Urothelium cell line (cell line): ENCODE measurements at regions not wholly inside any gene's neighbourhood (a gene's known extent, or its start where the extent isn't known, plus 50 kb on each side); places are given as distances from the start of the nearest gene placed in this dataset.
"Not testable (repeated sequence)": the region's sequence is repeated elsewhere in the genome, so short reads cannot be mapped to it uniquely, and the experiment has no call there.

Experiments
- DNase-seq: peaks from one replicate; pipeline ENCODE4 v3.0.0; 2011; ENCODE audit warnings: low spot score, mixed read lengths
- FAIRE-seq: peaks from 2 replicates; lab custom pipeline; 2011; peaks lifted over from hg19 to GRCh38; lab: Jason Lieb, UNC

GRCh38 chr5:108472237-108472636, 90.3 kb upstream of the FBXL17 start:
- no peak for DNase-seq
- FAIRE-seq = no peak

GRCh38 chr5:108467563-108467962, 85.7 kb upstream of the FBXL17 start:
- FAIRE-seq = no peak

GRCh38 chr5:108461628-108462367, 79.9 kb upstream of the FBXL17 start:
- DNase-seq (no peak), FAIRE-seq (no peak)

More at GRCh38 chr5:108467563-108467962, 85.7 kb upstream of the FBXL17 start:
- no peak for DNase-seq

- FAIRE-seq (no peak), DNase-seq (no peak)
These were observed 77.9 kb upstream of the FBXL17 start for GRCh38 chr5:108459769-108460168.

GRCh38 chr5:108451269-108451668, 69.4 kb upstream of the FBXL17 start:
- FAIRE-seq (no peak), DNase-seq (no peak)

GRCh38 chr5:108444130-108444529, 62.2 kb upstream of the FBXL17 start:
- DNase-seq, FAIRE-seq: not testable (repeated sequence)

GRCh38 chr5:108442063-108442651, 60.3 kb upstream of the FBXL17 start:
- DNase-seq, FAIRE-seq: not testable (repeated sequence)

GRCh38 chr5:108437425-108437824, 55.5 kb upstream of the FBXL17 start:
- DNase-seq = no peak
- no peak for FAIRE-seq

- DNase-seq (no peak), FAIRE-seq (no peak)
These were observed 54.8 kb upstream of the FBXL17 start for GRCh38 chr5:108436696-108437095.

- FAIRE-seq = no peak
These were observed 51.7 kb upstream of the FBXL17 start for GRCh38 chr5:108433600-108433999.

GRCh38 chr5:108432024-108432423, 50.1 kb upstream of the FBXL17 start:
- FAIRE-seq = no peak
- no peak for DNase-seq

More at GRCh38 chr5:108433600-108433999, 51.7 kb upstream of the FBXL17 start:
- no peak for DNase-seq
